Keratinocyte (primary cell): ENCODE measurements at regions not wholly inside any gene's neighbourhood (a gene's known extent, or its start where the extent isn't known, plus 50 kb on each side); places are given as distances from the start of the nearest gene placed in this dataset.

ENCODE experiments used
- DNase-seq: peaks from one replicate; pipeline ENCODE4 v3.0.0-alpha.2; 2011; ENCODE audit warnings: low read depth, missing footprints, low spot score
- FAIRE-seq: peaks from 2 replicates; lab custom pipeline; 2011; peaks lifted over from hg19 to GRCh38; lab: Jason Lieb, UNC
- H2AFZ ChIP-seq: 2 replicates; pipeline ENCODE4 v1.6.0; 2012; ENCODE audit warnings: low read length, control low read depth, inconsistent platforms; ENCODE audit not compliant: control insufficient read depth
- H3K27ac ChIP-seq: 2 replicates; pipeline ENCODE4 v1.5.1; 2011; ENCODE audit warnings: low read length; ENCODE audit not compliant: control insufficient read depth, insufficient read depth
- H3K27me3 ChIP-seq: 3 replicates; pipeline ENCODE4 v1.6.0; 2011; ENCODE audit warnings: low read length; ENCODE audit not compliant: control insufficient read depth, insufficient read depth; ENCODE audit errors: extremely low read depth
- H3K36me3 ChIP-seq, 2 experiments: 2 replicates in 1 of 2; 3 replicates in 1 of 2; pipeline ENCODE4 v1.5.1; 2011; ENCODE audit warnings: low read length in 2 of 2, mild to moderate bottlenecking in 1 of 2; ENCODE audit not compliant: control insufficient read depth in 2 of 2, insufficient read depth in 2 of 2; ENCODE audit errors: extremely low read depth in 1 of 2
- H3K4me1 ChIP-seq: 3 replicates; pipeline ENCODE4 v1.5.1; 2011; ENCODE audit warnings: low read length; ENCODE audit not compliant: control insufficient read depth, insufficient read depth; ENCODE audit errors: extremely low read depth
- H3K4me2 ChIP-seq: 3 replicates; pipeline ENCODE4 v1.6.0; 2011; ENCODE audit warnings: low read depth, low read length; ENCODE audit not compliant: control insufficient read depth, insufficient read depth; ENCODE audit errors: extremely low read depth
- H3K4me3 ChIP-seq, 3 experiments: fragments of 200-600 bp in 1 of 3; sonication (generic) in 1 of 3; 2 replicates in 2 of 3; 3 replicates in 1 of 3; pipeline ENCODE4 v1.5.1; 2011 to 2016; ENCODE audit warnings: low read length in 3 of 3, mild to moderate bottlenecking in 3 of 3, control low read depth in 2 of 3, inconsistent platforms in 1 of 3, low read depth in 1 of 3, mixed read lengths in 1 of 3, mixed run types in 1 of 3, moderate library complexity in 1 of 3; ENCODE audit not compliant: control insufficient read depth in 2 of 3, insufficient read depth in 2 of 3; ENCODE audit errors: extremely low read depth in 1 of 3
- H3K79me2 ChIP-seq: 2 replicates; pipeline ENCODE4 v1.6.0; 2012; ENCODE audit warnings: low read length; ENCODE audit not compliant: control insufficient read depth, insufficient read depth
- H3K9ac ChIP-seq: 3 replicates; pipeline ENCODE4 v1.6.0; 2011; ENCODE audit warnings: low read length; ENCODE audit not compliant: control insufficient read depth, insufficient read depth; ENCODE audit errors: extremely low read depth
- H3K9me1 ChIP-seq: 3 replicates; pipeline ENCODE4 v1.6.0; 2011; ENCODE audit warnings: low read length; ENCODE audit not compliant: control insufficient read depth, insufficient read depth; ENCODE audit errors: extremely low read depth
- H3K9me3 ChIP-seq: 2 replicates; pipeline ENCODE4 v1.5.1; 2012; ENCODE audit warnings: low read depth, low read length; ENCODE audit not compliant: control insufficient read depth
- H4K20me1 ChIP-seq: 3 replicates; pipeline ENCODE4 v1.6.0; 2011; ENCODE audit warnings: low read length; ENCODE audit not compliant: control insufficient read depth, insufficient read depth; ENCODE audit errors: extremely low read depth
- EZH2 ChIP-seq: IDR thresholded peaks from one replicate; pipeline ENCODE4 v1.6.1; 2012; ENCODE audit warnings: inconsistent platforms, mild to moderate bottlenecking, low read length, moderate library complexity
- dilution Hi-C: fragments of 300-500 bp; cut with MboI; formaldehyde crosslinking; loops from one replicate; pipeline ENCODE4 v1.7.0; 2020; ENCODE audit warnings: low sequenced_read_pairs; ENCODE audit not compliant: extremely low pct_ligation_motif_present
- TF ChIP-seq, protein P1 (sequence below), 3 experiments: IDR thresholded peaks in 1 of 3; conservative IDR thresholded peaks in 1 of 3; optimal IDR thresholded peaks in 1 of 3; 2 replicates in 2 of 3; 3 replicates in 1 of 3; pipeline versions ENCODE3 to v1.5.1; 2011; ENCODE audit warnings: low read length in 3 of 3, mild to moderate bottlenecking in 3 of 3, moderate library complexity in 2 of 3, control low read depth in 1 of 3, inconsistent platforms in 1 of 3; ENCODE audit not compliant: insufficient read depth in 2 of 3; ENCODE audit errors: extremely low read depth in 1 of 3

DNA sequence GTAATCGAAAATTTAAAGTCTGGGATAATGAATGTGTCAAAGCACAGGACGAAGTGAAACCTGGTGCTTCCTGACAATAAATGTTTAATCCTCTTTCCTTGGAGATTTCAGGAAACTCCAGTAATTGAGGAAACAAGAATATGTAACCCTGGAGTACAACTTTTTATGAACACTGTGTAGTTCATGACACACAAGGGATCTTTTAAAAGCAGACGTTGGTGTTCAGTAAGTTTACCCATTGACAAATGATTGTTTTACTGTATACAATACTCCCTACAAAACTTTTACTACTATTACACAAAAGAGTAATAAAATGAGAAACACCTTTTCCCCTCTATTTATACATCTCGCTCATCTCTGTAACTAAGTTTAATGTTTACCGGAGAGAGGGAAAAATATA is 312.4 kb downstream of the PPARGC1A start:
- no peaks in the 10 kb centered on the region for H3K9me3 ChIP-seq
- no peak overlapping the region for H3K4me2 ChIP-seq
- H3K9ac ChIP-seq, result no peak overlapping the region
- no peaks in the 10 kb centered on the region for H3K36me3 ChIP-seq
- no peak for DNase-seq
- no peaks in the 10 kb centered on the region for H3K9me1 ChIP-seq
- TF ChIP-seq, protein P1, sequence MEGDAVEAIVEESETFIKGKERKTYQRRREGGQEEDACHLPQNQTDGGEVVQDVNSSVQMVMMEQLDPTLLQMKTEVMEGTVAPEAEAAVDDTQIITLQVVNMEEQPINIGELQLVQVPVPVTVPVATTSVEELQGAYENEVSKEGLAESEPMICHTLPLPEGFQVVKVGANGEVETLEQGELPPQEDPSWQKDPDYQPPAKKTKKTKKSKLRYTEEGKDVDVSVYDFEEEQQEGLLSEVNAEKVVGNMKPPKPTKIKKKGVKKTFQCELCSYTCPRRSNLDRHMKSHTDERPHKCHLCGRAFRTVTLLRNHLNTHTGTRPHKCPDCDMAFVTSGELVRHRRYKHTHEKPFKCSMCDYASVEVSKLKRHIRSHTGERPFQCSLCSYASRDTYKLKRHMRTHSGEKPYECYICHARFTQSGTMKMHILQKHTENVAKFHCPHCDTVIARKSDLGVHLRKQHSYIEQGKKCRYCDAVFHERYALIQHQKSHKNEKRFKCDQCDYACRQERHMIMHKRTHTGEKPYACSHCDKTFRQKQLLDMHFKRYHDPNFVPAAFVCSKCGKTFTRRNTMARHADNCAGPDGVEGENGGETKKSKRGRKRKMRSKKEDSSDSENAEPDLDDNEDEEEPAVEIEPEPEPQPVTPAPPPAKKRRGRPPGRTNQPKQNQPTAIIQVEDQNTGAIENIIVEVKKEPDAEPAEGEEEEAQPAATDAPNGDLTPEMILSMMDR (optimal IDR thresholded peaks at IDR 0.05 in 1 of 3, IDR thresholded peaks at IDR 0.05 in 1 of 3, conservative IDR thresholded peaks at IDR 0.05 in 1 of 3; ENCODE audit: extremely low read depth in 1 of 3, insufficient read depth in 2 of 3, low read length in 3 of 3), result no peak
- TF ChIP-seq EZH2, result no peak
- no peak overlapping the region for H2AFZ ChIP-seq
- H3K4me3 ChIP-seq, result no peak overlapping the region
- H3K79me2 ChIP-seq, result no peaks in the 10 kb centered on the region
- dilution Hi-C loops, result no loop called here
- H3K4me1 ChIP-seq, result no peaks in the 10 kb centered on the region
- no peaks in the 10 kb centered on the region for H4K20me1 ChIP-seq
- H3K27ac ChIP-seq, result no peak overlapping the region
- no peak for FAIRE-seq
- no peaks in the 10 kb centered on the region for H3K27me3 ChIP-seq

DNA sequence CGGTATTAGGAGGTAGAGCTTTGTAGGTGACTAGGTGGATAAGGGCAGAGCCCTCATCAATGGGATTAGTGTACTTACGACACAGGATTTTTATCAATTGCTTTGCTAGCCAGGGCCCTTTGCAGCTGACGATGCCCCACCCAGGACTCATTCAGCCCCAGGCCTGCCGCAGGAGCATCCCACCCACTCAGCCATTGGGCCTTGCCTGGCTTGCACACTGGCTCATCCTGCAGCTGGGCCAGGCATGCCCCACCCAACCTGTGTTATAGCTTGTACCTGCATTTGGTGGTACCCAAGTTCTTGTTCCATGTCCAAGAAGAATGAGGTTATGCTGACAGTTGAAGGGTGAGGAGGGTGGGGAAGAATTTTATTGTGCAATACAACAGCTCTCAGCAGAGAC is 317.5 kb downstream of the PPARGC1A start:
- TF ChIP-seq EZH2, result no peak
- TF ChIP-seq, protein P1 (optimal IDR thresholded peaks at IDR 0.05 in 1 of 3, IDR thresholded peaks at IDR 0.05 in 1 of 3, conservative IDR thresholded peaks at IDR 0.05 in 1 of 3; ENCODE audit: extremely low read depth in 1 of 3, insufficient read depth in 2 of 3, low read length in 3 of 3), result no peak
- Histone ChIP-seq H3K9me3 (no peaks in the 10 kb centered on the region), H3K27ac (no peak overlapping the region), H3K36me3 (no peaks in the 10 kb centered on the region), H4K20me1 (no peaks in the 10 kb centered on the region), H3K27me3 (no peaks in the 10 kb centered on the region), H3K4me3 (no peak overlapping the region), H3K4me1 (no peaks in the 10 kb centered on the region), H3K9ac (no peak overlapping the region), H3K9me1 (no peaks in the 10 kb centered on the region), H3K4me2 (no peak overlapping the region), H2AFZ (no peak overlapping the region), H3K79me2 (no peaks in the 10 kb centered on the region)
- FAIRE-seq (no peak), DNase-seq (no peak)
- dilution Hi-C loops, result no loop called here
